ENCODE measurements at regions not wholly inside any gene's neighbourhood (a gene's known extent, or its start where the extent isn't known, plus 50 kb on each side); places are given as distances from the start of the nearest gene placed in this dataset.

DNA sequence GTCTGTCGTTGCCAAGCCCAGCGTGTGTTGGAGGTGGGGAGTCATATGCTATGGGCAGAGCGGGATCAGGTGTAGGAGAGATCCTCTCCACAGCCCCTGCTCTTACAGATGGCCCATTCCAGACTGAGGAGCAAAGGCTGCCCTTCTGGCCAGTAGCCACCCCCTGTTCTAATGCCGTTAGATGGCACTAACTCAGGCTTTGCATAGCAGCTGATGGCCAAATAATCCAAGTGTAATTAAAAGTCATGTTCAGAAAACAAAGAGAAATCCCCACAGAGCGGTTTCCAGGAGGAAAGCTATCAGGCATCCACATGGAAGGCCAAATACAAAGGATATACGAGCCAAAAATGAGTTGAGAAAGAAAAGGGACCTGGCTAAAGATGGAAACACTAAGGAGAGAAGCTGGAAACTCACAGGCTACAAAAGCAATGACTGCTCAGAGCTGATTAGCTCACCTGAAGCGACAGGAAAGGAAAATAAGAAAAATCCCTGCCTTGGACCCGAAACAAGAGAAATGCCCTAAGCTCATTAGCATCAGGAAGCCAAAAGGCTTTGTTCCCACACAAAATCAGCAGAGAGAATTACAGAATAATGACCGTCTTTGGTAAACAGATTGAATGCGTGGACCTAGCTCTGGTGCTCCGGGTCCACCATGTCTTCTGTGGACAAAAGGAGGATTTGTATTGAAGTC, 1002.4 kb upstream of the KLHL29 start:
- H3K18ac ChIP-seq (ENCODE audit: low read depth, low read length), result no peak overlapping the region
- H3K9ac ChIP-seq (ENCODE audit: low read depth, low read length), result no peak overlapping the region
- DNase-seq, result no peak
- no peaks in the 10 kb centered on the region for H3K79me1 ChIP-seq (ENCODE audit: low read depth in 1 of 2, low read length in 2 of 2)
- no peak overlapping the region for H2BK120ac ChIP-seq (ENCODE audit: low read depth, low read length)
- 33% methylated on average over 1 of the region's 11 CpGs; no CpG with 5 or more reads in 1 of the 2 experiments for WGBS, 2 experiments (ENCODE audit: extremely low coverage in 2 of 2, insufficient read length in 1 of 2)
- no peaks in the 10 kb centered on the region for H4K20me1 ChIP-seq (ENCODE audit: insufficient read depth, low read length)
- H3K4me1 ChIP-seq (ENCODE audit: control insufficient read depth, insufficient read depth, low read length), result no peaks in the 10 kb centered on the region
- no peak for ATAC-seq (ENCODE audit: low read depth)
- no peaks in the 10 kb centered on the region for H3K27me3 ChIP-seq (ENCODE audit: control insufficient read depth, insufficient read depth, low read length)
- H2AK5ac ChIP-seq (ENCODE audit: low read depth, low read length), result no peak overlapping the region
- no TSS peak for BruUV-seq (replicated peaks)
- H2AFZ ChIP-seq (replicated peaks; ENCODE audit: low read length, poor library complexity), result no peak overlapping the region
- TF ChIP-seq MXI1 (IDR thresholded peaks at IDR 0.05; ENCODE audit: borderline replicate concordance, low read depth, low read length), result no peak
- TF ChIP-seq, protein P1, sequence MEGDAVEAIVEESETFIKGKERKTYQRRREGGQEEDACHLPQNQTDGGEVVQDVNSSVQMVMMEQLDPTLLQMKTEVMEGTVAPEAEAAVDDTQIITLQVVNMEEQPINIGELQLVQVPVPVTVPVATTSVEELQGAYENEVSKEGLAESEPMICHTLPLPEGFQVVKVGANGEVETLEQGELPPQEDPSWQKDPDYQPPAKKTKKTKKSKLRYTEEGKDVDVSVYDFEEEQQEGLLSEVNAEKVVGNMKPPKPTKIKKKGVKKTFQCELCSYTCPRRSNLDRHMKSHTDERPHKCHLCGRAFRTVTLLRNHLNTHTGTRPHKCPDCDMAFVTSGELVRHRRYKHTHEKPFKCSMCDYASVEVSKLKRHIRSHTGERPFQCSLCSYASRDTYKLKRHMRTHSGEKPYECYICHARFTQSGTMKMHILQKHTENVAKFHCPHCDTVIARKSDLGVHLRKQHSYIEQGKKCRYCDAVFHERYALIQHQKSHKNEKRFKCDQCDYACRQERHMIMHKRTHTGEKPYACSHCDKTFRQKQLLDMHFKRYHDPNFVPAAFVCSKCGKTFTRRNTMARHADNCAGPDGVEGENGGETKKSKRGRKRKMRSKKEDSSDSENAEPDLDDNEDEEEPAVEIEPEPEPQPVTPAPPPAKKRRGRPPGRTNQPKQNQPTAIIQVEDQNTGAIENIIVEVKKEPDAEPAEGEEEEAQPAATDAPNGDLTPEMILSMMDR (conservative IDR thresholded peaks at IDR 0.05; ENCODE audit: low read depth, low read length), result no peak
- TF ChIP-seq RAD21 (IDR thresholded peaks at IDR 0.05; ENCODE audit: low read length), result no peak
- TF ChIP-seq, protein P2, sequence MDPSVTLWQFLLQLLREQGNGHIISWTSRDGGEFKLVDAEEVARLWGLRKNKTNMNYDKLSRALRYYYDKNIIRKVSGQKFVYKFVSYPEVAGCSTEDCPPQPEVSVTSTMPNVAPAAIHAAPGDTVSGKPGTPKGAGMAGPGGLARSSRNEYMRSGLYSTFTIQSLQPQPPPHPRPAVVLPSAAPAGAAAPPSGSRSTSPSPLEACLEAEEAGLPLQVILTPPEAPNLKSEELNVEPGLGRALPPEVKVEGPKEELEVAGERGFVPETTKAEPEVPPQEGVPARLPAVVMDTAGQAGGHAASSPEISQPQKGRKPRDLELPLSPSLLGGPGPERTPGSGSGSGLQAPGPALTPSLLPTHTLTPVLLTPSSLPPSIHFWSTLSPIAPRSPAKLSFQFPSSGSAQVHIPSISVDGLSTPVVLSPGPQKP (IDR thresholded peaks at IDR 0.05; ENCODE audit: borderline replicate concordance, low read depth, low read length), result no peak
- TF ChIP-seq MAZ (IDR thresholded peaks at IDR 0.05; ENCODE audit: borderline replicate concordance, low read depth, low read length), result no peak
- no peak overlapping the region for H4K8ac ChIP-seq (ENCODE audit: low read depth in 2 of 2, low read length in 2 of 2)
- intact Hi-C loops (cut with micrococcal nuclease) (no loop called here), in situ Hi-C loops (cut with MboI; ENCODE audit: low sequenced_read_pairs) (no loop called here), dilution Hi-C loops (cut with HindIII; ENCODE audit: low sequenced_read_pairs, unreplicated experiment) (no loop called here)
- H3K9me3 ChIP-seq (ENCODE audit: control insufficient read depth, insufficient read depth, low read length), result peaks cover 4% of the 10 kb centered on the region
- no peak overlapping the region for H4K5ac ChIP-seq (ENCODE audit: low read depth, low read length)
- no peak overlapping the region for H3K4me2 ChIP-seq (ENCODE audit: low read depth, low read length)
- H3K23ac ChIP-seq (ENCODE audit: low read depth, low read length), result no peak overlapping the region
- CTCF ChIA-PET, result no interaction called here
- no peaks in the 10 kb centered on the region for H3K36me3 ChIP-seq (ENCODE audit: control insufficient read depth, insufficient read depth, low read length)
- no peak overlapping the region for H4K91ac ChIP-seq (ENCODE audit: insufficient read depth, low read depth, low read length)
- H3K27ac ChIP-seq (ENCODE audit: insufficient read depth, low read length), result no peak overlapping the region
- no peak overlapping the region for H3K4me3 ChIP-seq (ENCODE audit: insufficient read depth, low read depth, low read length)
- H3K56ac ChIP-seq (ENCODE audit: extremely low read depth, insufficient read depth, low read length), result no peak overlapping the region
- no peaks in the 10 kb centered on the region for H3K9me1 ChIP-seq (ENCODE audit: insufficient read depth, low read length)
- H3K14ac ChIP-seq (replicated peaks; ENCODE audit: low read depth, low read length), result no peak overlapping the region
- H3K4ac ChIP-seq (ENCODE audit: low read depth, low read length), result no peak overlapping the region
- no peak overlapping the region for H2BK15ac ChIP-seq (ENCODE audit: low read depth, low read length)
- POLR2A ChIA-PET (ENCODE audit: unreplicated experiment), result no interaction called here
- no peak overlapping the region for H2AK9ac ChIP-seq (replicated peaks; ENCODE audit: low read depth, low read length, poor library complexity)
- H2BK20ac ChIP-seq (ENCODE audit: low read depth, low read length), result no peak overlapping the region
- no peak overlapping the region for H2BK5ac ChIP-seq (ENCODE audit: low read depth, low read length, poor library complexity, severe bottlenecking)

Data from IMR-90 (cell line).